BLaER1 treated with 17β-estradiol and CSF1 and Interleukin-3, amounts not matched to agents 10 nM and 100 nM (cell line): ENCODE measurements at regions not wholly inside any gene's neighbourhood (a gene's known extent, or its start where the extent isn't known, plus 50 kb on each side); places are given as distances from the start of the nearest gene placed in this dataset.

Source experiments
- H3K27ac ChIP-seq, 11 experiments: shearing (Covaris generic); formaldehyde crosslinking; 2 replicates each; pipeline ENCODE4 v1.8.1; 2022
- H3K27me3 ChIP-seq, 11 experiments: shearing (Covaris generic); formaldehyde crosslinking; 2 replicates each; pipeline ENCODE4 v1.8.1; 2022
- H3K36me3 ChIP-seq, 11 experiments: shearing (Covaris generic); formaldehyde crosslinking; 2 replicates each; pipeline ENCODE4 v1.8.1; 2022
- H3K4me1 ChIP-seq, 10 experiments: shearing (Covaris generic); formaldehyde crosslinking; 2 replicates each; pipeline ENCODE4 v1.8.1; 2022
- H3K4me2 ChIP-seq, 11 experiments: shearing (Covaris generic); formaldehyde crosslinking; 2 replicates each; pipeline ENCODE4 v1.8.1; 2022
- H3K4me3 ChIP-seq, 10 experiments: shearing (Covaris generic); formaldehyde crosslinking; 2 replicates each; pipeline ENCODE4 v1.8.1; 2022
- H3K9ac ChIP-seq, 11 experiments: shearing (Covaris generic); formaldehyde crosslinking; 2 replicates each; pipeline ENCODE4 v1.8.1; 2022
- H3K9me3 ChIP-seq, 11 experiments: shearing (Covaris generic); formaldehyde crosslinking; replicated peaks in 1 of 11; 2 replicates each; pipeline ENCODE4 v1.8.1; 2022
- H4K20me1 ChIP-seq, 11 experiments: shearing (Covaris generic); formaldehyde crosslinking; 2 replicates each; pipeline ENCODE4 v1.8.1; 2022
- Cebpa-rat ChIP-seq, 11 experiments: shearing (Covaris generic); IDR thresholded peaks; 2 replicates each; pipeline ENCODE4 v1.8.1; 2022

- no peak for TF ChIP-seq Cebpa-rat (IDR thresholded peaks at IDR 0.05)
- Histone ChIP-seq H3K4me3 (no peak overlapping the region), H3K4me2 (no peak overlapping the region)
Observed at GRCh38 chr1:203926025-203926540, 64.7 kb downstream of the SNRPE start.

GRCh38 chr1:203929741-203930309 is 68.4 kb downstream of the SNRPE start:
- Histone ChIP-seq H3K27me3 (no peaks in the 10 kb centered on the region), H3K4me2 (peak overlapping the region in 3 of 11 experiments; percentile 47 to 66 (median 58); a peak in 5 of 22 replicates), H3K4me1 (peaks cover 0 to 22% (median 2%) of the 10 kb centered on the region in 10 experiments; a peak in 8 of 20 replicates), H4K20me1 (no peaks in the 10 kb centered on the region), H3K4me3 (no peak overlapping the region), H3K9ac (no peak overlapping the region), H3K27ac (no peak overlapping the region), H3K9me3 (no peaks in the 10 kb centered on the region), H3K36me3 (no peaks in the 10 kb centered on the region)
- TF ChIP-seq Cebpa-rat (IDR thresholded peaks at IDR 0.05), result no peak

More at GRCh38 chr1:203926025-203926540, 64.7 kb downstream of the SNRPE start:
- H3K27me3 ChIP-seq, result no peaks in the 10 kb centered on the region
- no peaks in the 10 kb centered on the region for H3K9me3 ChIP-seq
- no peak overlapping the region for H3K27ac ChIP-seq
- H3K9ac ChIP-seq, result no peak overlapping the region
- H4K20me1 ChIP-seq, result no peaks in the 10 kb centered on the region
- H3K4me1 ChIP-seq, result peaks cover 0 to 13% (median 2%) of the 10 kb centered on the region in 10 experiments; a peak in 8 of 20 replicates
- H3K36me3 ChIP-seq, result no peaks in the 10 kb centered on the region

GRCh38 chr1:203930342-203930741 is 68.9 kb downstream of the SNRPE start:
- Histone ChIP-seq H3K4me3 (no peak overlapping the region), H3K27ac (no peak overlapping the region), H3K4me2 (peak overlapping the region in 3 of 11 experiments; percentile 47 to 66 (median 58); a peak in 5 of 22 replicates), H4K20me1 (no peaks in the 10 kb centered on the region), H3K36me3 (no peaks in the 10 kb centered on the region), H3K9ac (no peak overlapping the region), H3K27me3 (no peaks in the 10 kb centered on the region), H3K4me1 (peaks cover 0 to 22% (median 2%) of the 10 kb centered on the region in 10 experiments; a peak in 8 of 20 replicates), H3K9me3 (no peaks in the 10 kb centered on the region)
- 0 out of 22 replicates have a peak, but pooled peaks of 1 of the 11 experiments have one; percentile 35 for TF ChIP-seq Cebpa-rat (IDR thresholded peaks at IDR 0.05)

GRCh38 chr1:203931953-203932352 is 70.6 kb downstream of the SNRPE start:
- no peak overlapping the region for H3K4me2 ChIP-seq
- no peaks in the 10 kb centered on the region for H4K20me1 ChIP-seq
- H3K4me1 ChIP-seq, result peaks cover 0 to 22% (median 2%) of the 10 kb centered on the region in 10 experiments; a peak in 8 of 20 replicates
- no peak overlapping the region for H3K27ac ChIP-seq
- H3K9ac ChIP-seq, result no peak overlapping the region
- TF ChIP-seq Cebpa-rat (IDR thresholded peaks at IDR 0.05), result no peak
- no peaks in the 10 kb centered on the region for H3K36me3 ChIP-seq
- H3K9me3 ChIP-seq, result no peaks in the 10 kb centered on the region
- no peak overlapping the region for H3K4me3 ChIP-seq
- no peaks in the 10 kb centered on the region for H3K27me3 ChIP-seq

- Histone ChIP-seq H3K9me3 (no peaks in the 10 kb centered on the region), H3K4me3 (no peak overlapping the region), H3K4me1 (peaks cover 0 to 22% (median 2%) of the 10 kb centered on the region in 10 experiments; a peak in 10 of 20 replicates), H3K27ac (no peak overlapping the region), H3K9ac (no peak overlapping the region), H3K27me3 (no peaks in the 10 kb centered on the region), H3K4me2 (0 out of 22 replicates have a peak overlapping the region, but pooled peaks of 1 of the 11 experiments have one; percentile 3), H3K36me3 (no peaks in the 10 kb centered on the region), H4K20me1 (no peaks in the 10 kb centered on the region)
- no peak for TF ChIP-seq Cebpa-rat (IDR thresholded peaks at IDR 0.05)
Observed at GRCh38 chr1:203932556-203932955, 71.2 kb downstream of the SNRPE start.

GRCh38 chr1:203934027-203934426 is 72.6 kb downstream of the SNRPE start:
- no peak overlapping the region for H3K27ac ChIP-seq
- no peaks in the 10 kb centered on the region for H3K27me3 ChIP-seq
- no peaks in the 10 kb centered on the region for H3K36me3 ChIP-seq
- no peaks in the 10 kb centered on the region for H3K9me3 ChIP-seq
- H3K9ac ChIP-seq, result no peak overlapping the region
- peaks cover 3 to 22% (median 6%) of the 10 kb centered on the region in 10 experiments; a peak in 12 of 20 replicates for H3K4me1 ChIP-seq
- no peak overlapping the region for H3K4me3 ChIP-seq
- no peak for TF ChIP-seq Cebpa-rat (IDR thresholded peaks at IDR 0.05)
- no peaks in the 10 kb centered on the region for H4K20me1 ChIP-seq
- no peak overlapping the region for H3K4me2 ChIP-seq

GRCh38 chr1:203934651-203935050 is 73.3 kb downstream of the SNRPE start:
- Histone ChIP-seq H3K4me3 (no peak overlapping the region), H4K20me1 (no peaks in the 10 kb centered on the region), H3K27me3 (no peaks in the 10 kb centered on the region), H3K9me3 (no peaks in the 10 kb centered on the region), H3K36me3 (no peaks in the 10 kb centered on the region), H3K4me2 (no peak overlapping the region), H3K27ac (no peak overlapping the region), H3K4me1 (peaks cover 3 to 19% (median 6%) of the 10 kb centered on the region in 10 experiments; a peak in 12 of 20 replicates), H3K9ac (no peak overlapping the region)
- no peak for TF ChIP-seq Cebpa-rat (IDR thresholded peaks at IDR 0.05)

GRCh38 chr1:203935321-203935720 is 73.9 kb downstream of the SNRPE start:
- H3K4me3 ChIP-seq, result no peak overlapping the region
- no peak for TF ChIP-seq Cebpa-rat (IDR thresholded peaks at IDR 0.05)

GRCh38 chr1:203937678-203938330 is 76.4 kb downstream of the SNRPE start:
- H3K4me1 ChIP-seq, result peaks cover 0 to 7% (median 4%) of the 10 kb centered on the region in 10 experiments; a peak in 7 of 20 replicates
- TF ChIP-seq Cebpa-rat (IDR thresholded peaks at IDR 0.05), result no peak
- H4K20me1 ChIP-seq, result no peaks in the 10 kb centered on the region
- no peak overlapping the region for H3K4me3 ChIP-seq
- peak overlapping the region in 4 of 11 experiments; percentile 6 to 24 (median 16); a peak in 3 of 22 replicates for H3K4me2 ChIP-seq
- H3K27ac ChIP-seq, result no peak overlapping the region
- no peak overlapping the region for H3K9ac ChIP-seq
- no peaks in the 10 kb centered on the region for H3K36me3 ChIP-seq
- no peaks in the 10 kb centered on the region for H3K27me3 ChIP-seq
- no peaks in the 10 kb centered on the region for H3K9me3 ChIP-seq

More at GRCh38 chr1:203935321-203935720, 73.9 kb downstream of the SNRPE start:
- Histone ChIP-seq H4K20me1 (no peaks in the 10 kb centered on the region), H3K4me1 (peaks cover 0 to 13% (median 5%) of the 10 kb centered on the region in 10 experiments; a peak in 10 of 20 replicates), H3K27me3 (no peaks in the 10 kb centered on the region), H3K9me3 (no peaks in the 10 kb centered on the region), H3K9ac (no peak overlapping the region), H3K36me3 (no peaks in the 10 kb centered on the region), H3K4me2 (no peak overlapping the region), H3K27ac (no peak overlapping the region)
